IPS-NIHi11 (cell line): ENCODE measurements at regions not wholly inside any gene's neighbourhood (a gene's known extent, or its start where the extent isn't known, plus 50 kb on each side); places are given as distances from the start of the nearest gene placed in this dataset.

ENCODE experiments used
- DNase-seq: peaks from one replicate; pipeline ENCODE4 v3.0.0; 2012; ENCODE audit warnings: mixed read lengths, low spot score

DNA sequence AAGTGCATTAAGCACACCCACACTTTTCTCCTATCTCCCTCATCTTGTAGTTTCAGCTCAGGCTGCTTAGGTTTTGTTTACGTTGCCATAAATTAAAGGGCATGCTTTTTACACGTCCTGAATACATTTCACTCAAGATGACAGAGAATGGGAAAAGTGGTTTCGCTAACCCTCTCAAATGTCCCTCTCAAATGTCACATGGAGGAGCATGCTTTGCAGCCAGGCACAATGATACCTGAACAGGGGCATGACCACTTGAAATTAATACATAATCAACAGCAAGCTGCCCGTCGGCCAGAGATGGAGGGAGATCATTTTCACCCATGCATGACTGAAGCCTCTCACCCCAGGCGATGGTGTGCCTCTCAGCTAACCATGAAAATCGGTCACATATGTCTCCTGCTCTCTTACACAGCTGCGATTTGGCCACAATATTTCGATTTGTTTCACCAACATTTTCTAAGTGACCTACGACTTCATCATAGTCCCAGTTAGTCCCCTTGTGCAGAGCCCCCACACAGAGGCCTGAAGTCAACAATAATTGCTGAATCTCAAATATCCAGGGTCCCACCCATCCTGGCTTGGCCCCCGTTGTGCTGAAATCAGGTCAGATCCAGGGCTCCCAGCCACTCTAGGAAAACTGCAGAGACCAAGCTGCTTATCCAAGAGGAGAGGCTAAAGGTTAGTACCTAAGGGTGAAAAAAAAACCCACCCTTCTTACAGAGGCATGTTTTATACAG, 373.9 kb upstream of the NFE2L3 start:
- DNase-seq: no peak

DNA sequence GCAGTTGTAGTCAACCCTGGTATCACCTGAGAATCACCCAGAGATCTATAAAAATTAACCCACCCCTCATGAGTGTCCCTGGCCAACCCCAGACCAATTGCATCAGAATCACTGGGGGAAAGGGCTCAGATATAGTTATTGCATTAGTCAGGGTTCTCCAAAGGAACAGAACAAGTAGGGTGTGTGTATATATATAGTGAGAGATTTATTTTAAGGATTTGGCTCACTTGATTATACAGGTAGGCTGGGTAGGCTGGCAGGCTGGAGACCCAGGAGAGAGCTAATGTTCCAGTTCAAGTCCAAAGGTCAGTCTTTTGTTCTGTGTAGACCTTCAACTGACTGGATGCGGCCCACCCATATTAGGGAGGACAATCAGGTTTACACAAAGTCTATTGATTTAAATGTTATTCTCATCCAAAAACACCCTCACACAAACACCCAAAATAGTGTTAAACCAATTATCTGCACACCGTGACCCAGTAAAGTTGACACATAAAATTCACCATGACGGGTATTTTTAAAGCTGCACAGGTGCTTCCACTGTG, 372.9 kb upstream of the NFE2L3 start:
- DNase-seq: no peak

DNA sequence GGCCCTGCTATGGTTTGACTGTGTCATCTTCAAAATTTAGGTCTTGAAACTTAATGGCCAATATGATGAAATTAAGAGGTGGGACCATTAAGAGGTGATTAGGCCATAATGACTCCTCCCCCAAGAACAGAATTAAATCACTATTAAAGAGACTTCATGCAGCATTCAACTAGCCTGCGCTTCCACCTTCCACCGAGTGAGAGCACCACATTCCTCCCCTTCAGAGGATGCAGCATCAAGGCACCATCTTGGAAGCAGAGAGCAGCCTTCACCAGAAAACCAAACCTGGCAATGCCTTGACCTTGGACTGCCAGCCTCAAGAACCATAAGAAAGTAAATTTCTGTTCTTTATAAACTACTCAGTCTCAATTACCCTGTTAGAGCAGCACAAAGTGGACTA, 371.1 kb upstream of the NFE2L3 start:
- DNase-seq: no peak

DNA sequence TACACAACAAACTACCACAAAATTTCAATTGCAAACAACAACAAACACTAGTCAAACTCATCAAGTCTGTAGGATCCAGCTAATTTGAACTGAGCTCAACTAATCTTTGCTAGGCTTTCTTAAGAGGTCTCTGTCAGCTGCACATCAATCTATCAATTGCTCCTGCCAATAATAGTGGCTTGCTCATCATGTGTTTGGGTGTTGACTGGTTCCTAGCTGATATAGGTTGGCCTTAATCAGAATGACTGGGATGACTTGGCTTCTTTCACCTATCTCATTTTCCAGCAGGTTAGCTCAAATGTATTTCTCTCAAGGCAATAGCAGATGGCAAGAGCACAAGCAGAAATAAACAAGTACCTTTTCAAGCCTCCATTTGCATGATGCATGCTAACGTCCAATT, 370.3 kb upstream of the NFE2L3 start:
- no peak for DNase-seq

GRCh38 chr7:25786936-25787335, 365.1 kb upstream of the NFE2L3 start:
- DNase-seq: no peak

GRCh38 chr7:25787336-25787735, 364.7 kb upstream of the NFE2L3 start:
- DNase-seq: no peak

GRCh38 chr7:25788371-25788770, 363.6 kb upstream of the NFE2L3 start:
- DNase-seq: no peak

GRCh38 chr7:25788961-25789620, 362.9 kb upstream of the NFE2L3 start:
- no peak for DNase-seq

GRCh38 chr7:25789701-25790640, 362.0 kb upstream of the NFE2L3 start:
- DNase-seq: no peak

DNA sequence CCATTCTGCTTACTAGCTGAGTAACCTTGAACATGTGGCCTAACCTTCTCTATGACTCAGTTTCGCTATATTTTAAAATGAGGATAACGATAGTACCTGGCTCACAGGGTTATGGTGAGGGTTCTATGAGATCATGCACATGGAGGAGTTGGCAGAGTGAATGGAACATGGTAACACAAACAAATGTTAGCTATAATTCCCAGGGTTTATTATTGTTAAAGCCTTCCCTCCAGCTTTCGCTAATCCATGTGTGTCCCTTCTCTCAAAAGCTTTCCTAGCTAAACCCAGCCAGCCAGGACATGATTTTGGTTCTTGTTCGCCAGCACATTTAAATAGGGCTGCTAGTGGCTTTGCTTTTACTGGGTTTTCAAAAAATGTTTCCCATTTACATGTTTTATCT, 361.0 kb upstream of the NFE2L3 start:
- DNase-seq: no peak

- no peak for DNase-seq
Observed at GRCh38 chr7:25792586-25792985, 359.4 kb upstream of the NFE2L3 start.

DNA sequence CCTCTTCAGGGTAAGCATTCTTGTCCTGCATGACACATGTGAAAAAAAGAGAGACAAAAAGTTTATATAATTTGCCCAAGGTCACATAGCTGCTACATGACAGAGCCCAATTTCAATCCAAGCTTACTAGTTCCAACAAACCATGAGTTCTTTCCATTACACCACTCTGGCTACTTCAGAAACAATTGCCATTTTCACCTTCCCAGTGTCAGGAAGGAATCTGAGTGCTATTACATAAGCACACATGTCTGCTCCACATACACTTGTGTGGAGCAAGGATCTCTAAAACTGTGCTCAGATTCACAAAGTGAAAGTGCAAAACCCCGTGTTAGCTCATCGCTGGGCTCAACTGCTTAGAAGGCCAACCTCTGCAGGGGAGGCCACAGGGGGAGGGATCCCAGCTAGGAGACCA, 356.2 kb upstream of the NFE2L3 start:
- no peak for DNase-seq

DNA sequence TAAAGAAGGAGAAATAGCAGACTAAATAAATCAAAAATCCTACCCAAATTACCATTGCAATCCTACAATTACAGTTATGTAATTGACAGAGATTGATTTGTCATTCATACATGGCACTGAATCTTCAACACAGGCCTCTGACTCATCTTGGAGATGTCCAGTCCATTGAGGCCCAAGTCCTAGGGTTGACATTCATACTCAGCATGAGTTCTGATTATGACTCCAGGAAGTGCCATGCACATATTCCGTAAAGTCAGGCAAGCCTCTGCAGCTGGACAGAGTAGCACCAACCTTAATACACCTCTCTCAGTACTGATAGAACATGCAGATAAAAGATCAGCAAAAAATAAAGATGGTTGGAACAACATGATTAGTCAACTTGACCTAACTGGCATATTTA, 353.7 kb upstream of the NFE2L3 start:
- no peak for DNase-seq

DNA sequence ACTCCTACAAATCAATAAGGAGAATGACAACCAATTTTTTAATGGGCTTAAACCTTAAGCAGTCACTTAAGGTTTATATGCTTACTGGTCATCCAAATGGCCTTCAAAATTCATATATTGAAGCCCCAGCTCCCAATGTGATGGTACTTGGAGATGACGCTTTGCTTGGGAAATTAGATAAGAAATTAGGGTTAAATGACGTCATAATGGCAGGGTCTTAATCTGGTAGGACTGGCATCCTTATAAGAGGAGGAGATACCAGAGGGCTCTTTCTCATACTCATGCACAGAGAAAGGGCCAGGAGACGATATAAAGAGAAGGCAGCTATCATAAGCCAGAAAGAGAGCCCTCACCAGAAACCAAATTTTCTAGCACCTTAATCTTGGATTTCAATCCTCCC, 350.8 kb upstream of the NFE2L3 start:
- no peak for DNase-seq

DNA sequence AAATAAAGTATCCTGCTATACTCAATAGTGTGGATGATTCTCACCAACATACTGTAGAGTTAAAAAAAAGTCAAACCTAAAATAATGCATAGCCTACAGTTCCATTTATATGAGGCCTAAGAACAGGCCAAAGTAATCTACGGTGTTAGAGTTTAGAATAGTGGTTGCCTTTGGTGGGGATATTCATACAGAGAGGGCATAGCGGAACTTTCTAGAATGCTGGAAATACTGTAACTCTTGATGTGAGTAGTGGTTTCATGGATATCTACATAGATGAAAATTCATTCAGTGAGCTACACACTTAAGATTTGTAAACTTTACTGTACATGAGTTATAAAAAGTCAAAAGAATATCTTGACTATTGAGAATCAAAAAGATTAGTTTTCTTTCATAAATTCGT, 349.9 kb upstream of the NFE2L3 start:
- no peak for DNase-seq

- no peak for DNase-seq
Observed at GRCh38 chr7:25802473-25802872, 349.5 kb upstream of the NFE2L3 start.

- DNase-seq: no peak
Observed at GRCh38 chr7:25803117-25803887, 348.7 kb upstream of the NFE2L3 start.

GRCh38 chr7:25804154-25804553, 347.8 kb upstream of the NFE2L3 start:
- DNase-seq: no peak

- no peak for DNase-seq
Observed at GRCh38 chr7:25805027-25805687, 346.8 kb upstream of the NFE2L3 start.

DNA sequence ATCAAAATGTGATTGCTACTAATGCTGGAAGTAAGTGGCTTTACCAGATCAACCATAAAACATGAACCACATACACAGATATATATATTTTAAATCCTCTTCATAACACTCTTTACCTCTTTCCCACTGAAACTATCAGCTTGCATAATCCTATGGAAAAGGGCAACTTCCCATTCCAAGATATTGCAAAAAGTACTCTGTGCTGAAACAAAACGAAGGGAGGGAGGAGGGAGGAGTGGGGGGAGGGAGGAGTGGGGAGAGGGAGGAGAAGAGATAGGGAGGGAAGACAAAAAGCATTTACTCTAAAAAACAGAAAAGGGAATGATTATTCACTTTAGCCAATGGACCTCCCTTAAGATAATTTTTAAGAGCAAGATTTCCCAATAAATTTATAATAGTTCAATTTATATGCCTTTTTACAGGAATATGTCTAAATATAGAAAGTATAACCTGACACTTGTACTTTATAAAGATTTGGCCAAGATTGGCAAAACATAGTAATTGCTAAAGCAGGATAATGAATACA, 344.8 kb upstream of the NFE2L3 start:
- DNase-seq: no peak

- no peak for DNase-seq
Observed at GRCh38 chr7:25809441-25809840, 342.6 kb upstream of the NFE2L3 start.
